SK-N-MC (cell line): ENCODE measurements at regions not wholly inside any gene's neighbourhood (a gene's known extent, or its start where the extent isn't known, plus 50 kb on each side); places are given as distances from the start of the nearest gene placed in this dataset.

ENCODE experiments used
- EZH2 ChIP-seq: fragments of 200-600 bp; sonication (generic); IDR thresholded peaks from one replicate; pipeline ENCODE4 v1.6.1; 2017; ENCODE audit warnings: antibody characterized with exemption
- POLR2AphosphoS5 ChIP-seq: IDR thresholded peaks from 2 replicates; pipeline ENCODE4 v1.6.1; 2012; ENCODE audit warnings: mild to moderate bottlenecking, low read depth, low read length, borderline replicate concordance

DNA sequence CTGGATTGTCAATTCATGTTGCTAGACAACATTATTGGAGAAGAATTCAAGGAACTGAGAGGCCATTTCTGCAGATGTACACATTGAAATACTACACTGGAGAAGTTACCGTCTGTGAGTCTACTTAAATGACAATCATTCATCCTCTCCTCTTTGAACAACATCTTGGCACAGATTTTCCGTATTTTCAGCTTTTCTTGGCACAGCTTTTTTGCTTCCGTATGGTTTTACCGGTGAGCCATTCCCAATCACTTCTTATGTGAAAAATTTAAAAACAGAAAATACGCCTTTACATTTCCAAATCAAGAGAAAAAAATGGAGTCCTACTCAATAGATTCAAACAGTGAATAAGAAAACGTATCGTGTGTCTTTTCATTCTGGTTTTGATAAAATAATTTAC lies 1493.7 kb downstream of the AMY1C start:
- TF ChIP-seq EZH2, result no peak
- TF ChIP-seq POLR2AphosphoS5, result no peak
